Left ventricle myocardium inferior (tissue), 1 donor: ENCODE measurements at regions not wholly inside any gene's neighbourhood (a gene's known extent, or its start where the extent isn't known, plus 50 kb on each side); places are given as distances from the start of the nearest gene placed in this dataset.

Experiments
- DNase-seq: peaks from one replicate; pipeline ENCODE4 v3.0.0-alpha.2; 2020
- H3K27ac ChIP-seq: fragments of 200-600 bp; replicated peaks from 2 replicates; pipeline ENCODE4 v1.8.0; 2021
- H3K27me3 ChIP-seq: fragments of 200-600 bp; 2 replicates; pipeline ENCODE4 v1.8.0; 2021; ENCODE audit warnings: low read depth
- H3K36me3 ChIP-seq: fragments of 200-600 bp; 2 replicates; pipeline ENCODE4 v1.8.0; 2021
- H3K4me1 ChIP-seq: fragments of 200-600 bp; 2 replicates; pipeline ENCODE4 v1.8.0; 2021
- H3K4me3 ChIP-seq: fragments of 200-600 bp; 2 replicates; pipeline ENCODE4 v1.8.0; 2021; ENCODE audit warnings: mild to moderate bottlenecking, moderate library complexity
- H3K9me3 ChIP-seq: fragments of 200-600 bp; replicated peaks from 2 replicates; pipeline ENCODE4 v1.8.0; 2021
- intact Hi-C: fragments of 100-400 bp; cut with micrococcal nuclease; formaldehyde crosslinking; loops from one replicate; pipeline ENCODE4 v1.11.0; 2022
- TF ChIP-seq, protein P1 (sequence below): fragments of 200-600 bp; IDR thresholded peaks from 2 replicates; pipeline ENCODE4 v1.8.0; 2021; ENCODE audit warnings: antibody characterized with exemption, mild to moderate bottlenecking, borderline replicate concordance
- donor health status: DM: no; HTN: yes; CAD: no; lungs with severe emphysema.

DNA sequence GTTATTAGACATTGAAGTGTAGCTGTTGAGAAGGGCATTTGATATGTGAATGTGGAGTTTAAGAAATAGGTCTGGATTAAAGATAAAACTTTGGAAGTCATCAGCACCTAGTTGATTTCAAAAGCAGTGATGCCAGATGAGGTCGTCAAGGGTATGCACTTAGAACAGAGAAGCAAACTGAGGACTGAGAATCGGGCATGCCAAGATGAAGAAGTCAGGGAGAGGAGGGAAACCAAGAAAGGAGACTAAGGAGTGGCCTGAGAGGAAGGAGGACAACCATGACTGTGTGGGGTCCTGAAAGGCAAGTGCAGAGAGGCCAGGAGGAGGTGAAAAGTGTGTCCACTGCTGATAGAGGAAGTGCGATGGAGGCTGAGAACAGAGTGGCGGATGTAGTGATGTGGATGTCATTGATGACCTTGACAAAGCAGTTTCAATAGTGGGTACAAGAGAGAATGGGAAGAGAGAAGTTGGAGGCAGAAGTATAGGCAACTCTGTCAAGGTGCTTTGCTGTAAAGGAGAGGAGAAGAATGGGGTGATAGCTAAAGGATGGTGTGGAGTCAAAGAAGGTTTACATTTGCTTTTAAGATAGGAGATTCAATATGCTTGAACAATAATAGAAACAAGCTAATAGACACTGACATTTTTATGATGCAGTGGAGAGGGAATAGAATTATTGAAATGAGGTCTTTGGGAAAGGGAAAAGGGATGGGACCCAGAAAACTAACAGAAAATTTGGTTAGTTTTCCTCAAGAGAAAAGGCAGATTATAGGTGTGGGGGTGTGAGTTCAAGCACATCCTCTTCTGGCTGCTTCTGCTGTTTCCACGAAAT lies 139.7 kb upstream of the TMEM170B start:
- Histone ChIP-seq H3K4me1 (peaks cover 10% of the 10 kb centered on the region), H3K27ac (no peak overlapping the region)
- TF ChIP-seq, protein P1, sequence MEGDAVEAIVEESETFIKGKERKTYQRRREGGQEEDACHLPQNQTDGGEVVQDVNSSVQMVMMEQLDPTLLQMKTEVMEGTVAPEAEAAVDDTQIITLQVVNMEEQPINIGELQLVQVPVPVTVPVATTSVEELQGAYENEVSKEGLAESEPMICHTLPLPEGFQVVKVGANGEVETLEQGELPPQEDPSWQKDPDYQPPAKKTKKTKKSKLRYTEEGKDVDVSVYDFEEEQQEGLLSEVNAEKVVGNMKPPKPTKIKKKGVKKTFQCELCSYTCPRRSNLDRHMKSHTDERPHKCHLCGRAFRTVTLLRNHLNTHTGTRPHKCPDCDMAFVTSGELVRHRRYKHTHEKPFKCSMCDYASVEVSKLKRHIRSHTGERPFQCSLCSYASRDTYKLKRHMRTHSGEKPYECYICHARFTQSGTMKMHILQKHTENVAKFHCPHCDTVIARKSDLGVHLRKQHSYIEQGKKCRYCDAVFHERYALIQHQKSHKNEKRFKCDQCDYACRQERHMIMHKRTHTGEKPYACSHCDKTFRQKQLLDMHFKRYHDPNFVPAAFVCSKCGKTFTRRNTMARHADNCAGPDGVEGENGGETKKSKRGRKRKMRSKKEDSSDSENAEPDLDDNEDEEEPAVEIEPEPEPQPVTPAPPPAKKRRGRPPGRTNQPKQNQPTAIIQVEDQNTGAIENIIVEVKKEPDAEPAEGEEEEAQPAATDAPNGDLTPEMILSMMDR, result no peak

DNA sequence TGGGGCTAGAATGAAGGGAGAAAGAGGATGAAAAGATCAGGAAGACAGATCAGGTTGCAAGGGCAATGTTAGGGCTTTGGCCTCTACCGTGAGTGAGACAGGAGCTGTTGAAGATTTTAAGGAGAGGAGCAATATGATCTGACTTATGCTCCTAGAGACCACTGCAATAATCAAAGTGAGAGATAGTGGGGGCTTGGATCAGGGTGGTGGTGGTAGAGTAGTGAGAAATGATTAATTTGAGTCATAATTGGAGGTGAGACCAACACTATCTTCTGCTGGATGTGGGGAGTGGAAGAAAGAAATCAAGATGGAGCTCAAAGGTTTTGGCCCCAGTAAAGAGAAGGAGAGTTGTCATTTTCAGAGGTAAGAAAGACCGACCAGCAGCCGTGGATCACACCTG lies 140.7 kb upstream of the TMEM170B start:
- TF ChIP-seq, protein P1, result no peak
- H3K36me3 ChIP-seq, result no peaks in the 10 kb centered on the region
- H3K27ac ChIP-seq, result no peak overlapping the region
- peaks cover 5% of the 10 kb centered on the region for H3K9me3 ChIP-seq
- no peak overlapping the region for H3K4me3 ChIP-seq
- H3K4me1 ChIP-seq, result peaks cover 15% of the 10 kb centered on the region
- intact Hi-C loops, result no loop called here
- no peak for DNase-seq
- no peaks in the 10 kb centered on the region for H3K27me3 ChIP-seq

More for the DNA sequence above, 139.7 kb upstream of the TMEM170B start:
- DNase-seq, result no peak
- Histone ChIP-seq H3K27me3 (no peaks in the 10 kb centered on the region), H3K9me3 (no peaks in the 10 kb centered on the region), H3K36me3 (no peaks in the 10 kb centered on the region), H3K4me3 (no peak overlapping the region)
- intact Hi-C loops, result no loop called here

DNA sequence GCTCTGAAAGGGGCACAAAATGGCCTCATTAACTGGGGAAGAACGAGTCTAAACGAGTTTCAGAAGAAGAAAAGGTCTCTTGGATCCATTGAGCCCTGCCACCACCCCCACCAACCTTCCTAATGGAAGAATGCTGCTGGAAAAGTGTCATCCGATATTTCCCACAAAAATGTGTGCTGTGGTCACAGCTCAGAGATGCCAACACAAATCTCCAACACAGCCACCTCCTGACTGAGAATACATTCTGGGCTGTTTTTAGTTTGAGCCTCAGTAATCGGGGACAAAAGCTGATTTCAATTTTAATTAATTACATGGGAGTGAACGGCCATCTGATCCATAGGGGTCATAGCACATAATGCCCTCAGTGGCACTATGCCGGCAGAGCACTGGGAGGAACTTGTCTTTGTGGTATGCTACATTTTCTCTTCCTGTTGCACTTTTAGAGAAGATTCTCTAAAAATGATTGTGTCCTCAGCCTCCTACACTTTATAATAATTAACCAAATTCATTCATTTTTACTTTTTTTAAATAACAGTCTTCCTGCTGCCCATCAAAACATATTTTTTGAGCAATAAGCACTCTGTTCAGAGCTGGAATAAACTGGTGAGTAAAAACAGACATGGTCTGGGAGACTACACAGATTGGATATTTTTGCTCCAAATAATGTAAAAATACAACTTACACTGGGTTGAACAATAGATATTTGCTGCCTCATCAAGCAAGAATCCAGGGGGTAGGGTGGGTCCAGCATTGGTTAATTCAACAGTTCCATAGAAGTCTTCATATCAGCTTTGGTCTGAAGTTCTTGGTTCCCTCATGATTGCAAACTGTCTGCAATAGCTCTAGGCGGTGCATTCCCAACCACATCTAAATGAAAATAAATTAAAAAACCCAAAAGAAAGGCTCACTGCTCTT lies 143.6 kb upstream of the TMEM170B start:
- H3K36me3 ChIP-seq, result no peaks in the 10 kb centered on the region
- peak overlapping the region; percentile 86 for H3K27ac ChIP-seq
- H3K27me3 ChIP-seq, result peaks cover 10% of the 10 kb centered on the region
- DNase-seq, result no peak
- H3K4me1 ChIP-seq, result peaks cover 27% of the 10 kb centered on the region
- H3K9me3 ChIP-seq, result peaks cover 6% of the 10 kb centered on the region
- TF ChIP-seq, protein P1, result no peak
- no peak overlapping the region for H3K4me3 ChIP-seq
- intact Hi-C loops, result no loop called here

DNA sequence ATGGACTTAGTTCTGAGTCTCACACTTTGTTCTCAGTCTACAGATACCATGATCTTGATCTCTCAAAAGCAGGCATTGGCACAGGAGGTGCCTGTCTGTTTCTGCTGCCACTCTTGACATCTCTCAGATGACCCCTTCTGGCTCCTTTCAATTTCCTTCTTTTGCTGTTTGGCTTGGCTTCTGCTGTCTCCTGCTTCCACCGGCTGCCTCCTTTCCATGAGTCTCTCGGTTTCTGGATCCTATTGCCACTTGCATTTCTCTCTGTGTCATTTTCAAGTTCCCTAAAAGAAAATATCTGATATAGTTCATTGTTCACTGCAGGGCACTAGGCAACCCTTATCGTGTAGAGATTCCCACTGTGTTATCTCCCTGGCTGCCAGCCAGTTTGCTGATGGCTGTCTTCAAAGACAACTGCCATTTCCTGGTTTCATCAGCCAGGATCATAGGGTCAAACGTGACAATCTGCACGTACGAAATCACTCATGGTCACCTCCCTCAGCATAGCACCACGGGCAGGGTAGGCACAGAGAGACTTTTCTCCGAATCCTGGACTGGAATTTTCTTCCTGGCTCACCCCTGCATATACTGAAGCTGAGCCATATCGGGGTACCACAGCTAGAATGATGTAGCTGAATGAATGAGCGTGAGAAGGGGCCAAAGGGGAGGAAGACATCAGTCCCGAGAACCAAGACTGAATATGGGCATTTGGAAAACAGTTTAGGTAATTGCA lies 144.6 kb upstream of the TMEM170B start:
- TF ChIP-seq, protein P1, result no peak
- H3K4me3 ChIP-seq, result no peak overlapping the region
- peak; percentile 30 for DNase-seq
- H3K27me3 ChIP-seq, result peaks cover 13% of the 10 kb centered on the region
- peaks cover 6% of the 10 kb centered on the region for H3K9me3 ChIP-seq
- H3K4me1 ChIP-seq, result peaks cover 29% of the 10 kb centered on the region
- peak overlapping the region; percentile 86 for H3K27ac ChIP-seq
- intact Hi-C loops, result no loop called here
- H3K36me3 ChIP-seq, result no peaks in the 10 kb centered on the region
